ENCODE measurements at regions not wholly inside any gene's neighbourhood (a gene's known extent, or its start where the extent isn't known, plus 50 kb on each side); places are given as distances from the start of the nearest gene placed in this dataset.

DNA sequence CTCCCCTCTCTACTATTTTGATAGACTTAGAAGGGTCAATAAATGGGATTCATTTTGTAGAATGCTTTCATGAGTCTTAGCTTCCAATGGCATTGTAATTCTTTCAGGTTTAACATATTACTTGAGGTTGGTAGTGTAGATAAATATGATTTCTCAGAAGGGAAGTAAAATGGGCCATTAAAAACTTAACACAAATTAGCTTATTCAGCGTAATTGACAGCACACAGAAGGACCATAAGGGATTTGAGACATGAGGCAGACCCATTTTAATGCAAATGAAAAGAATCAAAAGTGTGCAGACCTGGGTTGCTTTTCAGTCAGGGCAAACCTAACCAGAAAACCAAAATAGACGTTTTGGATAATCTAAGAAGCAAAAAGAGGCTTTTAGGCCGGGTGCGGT is 156.6 kb upstream of the CNTNAP2 start:
- Mint-ChIP-seq H3K4me1 (no peaks in the 10 kb centered on the region), H3K36me3 (ENCODE audit: low read depth) (peaks cover 10% of the 10 kb centered on the region; the same call in 2 of the 3 replicates), H3K9me3 (peaks cover 78% of the 10 kb centered on the region), H3K4me3 (no peak overlapping the region), H3K27ac (no peak overlapping the region), H3K27me3 (ENCODE audit: insufficient read depth, low read depth, poor library complexity) (no peaks in the 10 kb centered on the region)
- ATAC-seq (no peak), DNase-seq (ENCODE audit: low spot score) (no peak)
- Histone ChIP-seq H3K4me1 (ENCODE audit: insufficient read depth) (no peaks in the 10 kb centered on the region), H3K4me2 (no peak overlapping the region), H3K4me3 (no peak overlapping the region), H3K27ac (ENCODE audit: low read depth) (no peak overlapping the region), H3K9me2 (ENCODE audit: insufficient read depth) (no peaks in the 10 kb centered on the region), H4K20me1 (replicated peaks; ENCODE audit: insufficient read depth) (no peaks in the 10 kb centered on the region), H3K27me3 (ENCODE audit: insufficient read depth) (no peaks in the 10 kb centered on the region), H3F3A (replicated peaks; ENCODE audit: low read depth) (no peaks in the 10 kb centered on the region), H2AFZ (no peak overlapping the region), H3K79me2 (replicated peaks; ENCODE audit: insufficient read depth) (no peaks in the 10 kb centered on the region), H3K36me3 (ENCODE audit: insufficient read depth) (peaks cover 4% of the 10 kb centered on the region; the same call in 1 of the 2 replicates)
- TF ChIP-seq EZH2phosphoT487 (IDR thresholded peaks at IDR 0.05; ENCODE audit: unreplicated experiment), result no peak
- TF ChIP-seq EZH2 (IDR thresholded peaks at IDR 0.05; ENCODE audit: low read depth, unreplicated experiment), result no peak

DNA sequence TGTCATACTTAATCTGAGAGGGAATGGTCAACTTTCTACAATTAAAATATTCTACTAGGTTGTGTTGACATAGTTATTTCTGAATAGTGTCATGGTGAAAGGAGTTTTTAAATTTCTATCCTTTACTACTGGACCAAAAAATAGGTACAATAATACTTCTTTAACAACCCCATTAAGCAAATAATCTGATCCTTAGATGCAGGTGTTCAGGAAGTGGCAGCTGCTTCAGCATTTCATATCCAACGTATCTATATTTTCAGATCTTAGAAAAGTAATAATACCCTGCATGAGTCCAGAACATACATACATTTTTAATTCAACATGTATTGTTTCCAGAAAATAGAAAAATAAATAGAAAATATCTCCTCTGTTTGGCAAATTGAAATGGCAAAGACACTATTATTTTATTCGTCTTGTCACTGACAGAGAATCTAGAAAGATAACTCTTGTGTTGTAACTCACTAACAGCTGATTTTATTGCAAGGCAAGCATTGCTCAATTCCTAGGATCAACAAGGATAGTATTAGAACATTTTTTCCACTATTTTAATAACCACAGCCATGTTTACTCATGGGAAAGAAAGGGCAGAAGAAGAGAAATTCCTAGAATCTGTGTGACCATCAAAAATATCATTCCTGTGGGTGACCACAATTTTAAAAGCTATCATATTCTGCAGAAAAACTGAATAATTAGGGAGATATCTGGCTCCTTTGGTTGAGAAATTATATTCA is 159.3 kb upstream of the CNTNAP2 start:
- Histone ChIP-seq H2AFZ (no peak overlapping the region), H3K9me2 (ENCODE audit: insufficient read depth) (no peaks in the 10 kb centered on the region), H3K36me3 (ENCODE audit: insufficient read depth) (peaks cover 4% of the 10 kb centered on the region; the same call in 1 of the 2 replicates), H3K79me2 (replicated peaks; ENCODE audit: insufficient read depth) (no peaks in the 10 kb centered on the region), H3K27me3 (ENCODE audit: insufficient read depth) (no peaks in the 10 kb centered on the region), H3F3A (replicated peaks; ENCODE audit: low read depth) (no peaks in the 10 kb centered on the region), H3K4me1 (ENCODE audit: insufficient read depth) (no peaks in the 10 kb centered on the region), H4K20me1 (replicated peaks; ENCODE audit: insufficient read depth) (no peaks in the 10 kb centered on the region), H3K4me2 (no peak overlapping the region), H3K27ac (ENCODE audit: low read depth) (no peak overlapping the region), H3K4me3 (no peak overlapping the region)
- Mint-ChIP-seq H3K4me1 (no peaks in the 10 kb centered on the region), H3K27me3 (ENCODE audit: insufficient read depth, low read depth, poor library complexity) (no peaks in the 10 kb centered on the region), H3K9me3 (peaks cover 65% of the 10 kb centered on the region), H3K4me3 (no peak overlapping the region), H3K36me3 (ENCODE audit: low read depth) (peaks cover 6% of the 10 kb centered on the region; the same call in 1 of the 3 replicates), H3K27ac (no peak overlapping the region)
- DNase-seq (ENCODE audit: low spot score) (no peak), ATAC-seq (no peak)
- TF ChIP-seq JUNB (IDR thresholded peaks at IDR 0.05; ENCODE audit: unreplicated experiment) (no peak), CREB1 (CRISPR knock-in tag; IDR thresholded peaks at IDR 0.05; ENCODE audit: low read depth) (no peak), ZNF114 (CRISPR knock-in tag; IDR thresholded peaks at IDR 0.05) (no peak), POLR2AphosphoS5 (IDR thresholded peaks at IDR 0.05; ENCODE audit: low read depth) (no peak), EZH2phosphoT487 (IDR thresholded peaks at IDR 0.05; ENCODE audit: unreplicated experiment) (no peak), EZH2 (IDR thresholded peaks at IDR 0.05; ENCODE audit: low read depth, unreplicated experiment) (no peak), NANOG (IDR thresholded peaks at IDR 0.05; ENCODE audit: borderline replicate concordance) (no peak), ZNF331 (CRISPR knock-in tag; IDR thresholded peaks at IDR 0.05; ENCODE audit: low read depth) (no peak), STAT1 (IDR thresholded peaks at IDR 0.05; ENCODE audit: unreplicated experiment) (no peak)
- TF ChIP-seq, protein P1, sequence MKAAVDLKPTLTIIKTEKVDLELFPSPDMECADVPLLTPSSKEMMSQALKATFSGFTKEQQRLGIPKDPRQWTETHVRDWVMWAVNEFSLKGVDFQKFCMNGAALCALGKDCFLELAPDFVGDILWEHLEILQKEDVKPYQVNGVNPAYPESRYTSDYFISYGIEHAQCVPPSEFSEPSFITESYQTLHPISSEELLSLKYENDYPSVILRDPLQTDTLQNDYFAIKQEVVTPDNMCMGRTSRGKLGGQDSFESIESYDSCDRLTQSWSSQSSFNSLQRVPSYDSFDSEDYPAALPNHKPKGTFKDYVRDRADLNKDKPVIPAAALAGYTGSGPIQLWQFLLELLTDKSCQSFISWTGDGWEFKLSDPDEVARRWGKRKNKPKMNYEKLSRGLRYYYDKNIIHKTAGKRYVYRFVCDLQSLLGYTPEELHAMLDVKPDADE (IDR thresholded peaks at IDR 0.05), result no peak
- TF ChIP-seq, protein P2, sequence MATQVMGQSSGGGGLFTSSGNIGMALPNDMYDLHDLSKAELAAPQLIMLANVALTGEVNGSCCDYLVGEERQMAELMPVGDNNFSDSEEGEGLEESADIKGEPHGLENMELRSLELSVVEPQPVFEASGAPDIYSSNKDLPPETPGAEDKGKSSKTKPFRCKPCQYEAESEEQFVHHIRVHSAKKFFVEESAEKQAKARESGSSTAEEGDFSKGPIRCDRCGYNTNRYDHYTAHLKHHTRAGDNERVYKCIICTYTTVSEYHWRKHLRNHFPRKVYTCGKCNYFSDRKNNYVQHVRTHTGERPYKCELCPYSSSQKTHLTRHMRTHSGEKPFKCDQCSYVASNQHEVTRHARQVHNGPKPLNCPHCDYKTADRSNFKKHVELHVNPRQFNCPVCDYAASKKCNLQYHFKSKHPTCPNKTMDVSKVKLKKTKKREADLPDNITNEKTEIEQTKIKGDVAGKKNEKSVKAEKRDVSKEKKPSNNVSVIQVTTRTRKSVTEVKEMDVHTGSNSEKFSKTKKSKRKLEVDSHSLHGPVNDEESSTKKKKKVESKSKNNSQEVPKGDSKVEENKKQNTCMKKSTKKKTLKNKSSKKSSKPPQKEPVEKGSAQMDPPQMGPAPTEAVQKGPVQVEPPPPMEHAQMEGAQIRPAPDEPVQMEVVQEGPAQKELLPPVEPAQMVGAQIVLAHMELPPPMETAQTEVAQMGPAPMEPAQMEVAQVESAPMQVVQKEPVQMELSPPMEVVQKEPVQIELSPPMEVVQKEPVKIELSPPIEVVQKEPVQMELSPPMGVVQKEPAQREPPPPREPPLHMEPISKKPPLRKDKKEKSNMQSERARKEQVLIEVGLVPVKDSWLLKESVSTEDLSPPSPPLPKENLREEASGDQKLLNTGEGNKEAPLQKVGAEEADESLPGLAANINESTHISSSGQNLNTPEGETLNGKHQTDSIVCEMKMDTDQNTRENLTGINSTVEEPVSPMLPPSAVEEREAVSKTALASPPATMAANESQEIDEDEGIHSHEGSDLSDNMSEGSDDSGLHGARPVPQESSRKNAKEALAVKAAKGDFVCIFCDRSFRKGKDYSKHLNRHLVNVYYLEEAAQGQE (IDR thresholded peaks at IDR 0.05; ENCODE audit: unreplicated experiment), result no peak
- TF ChIP-seq, protein P3, sequence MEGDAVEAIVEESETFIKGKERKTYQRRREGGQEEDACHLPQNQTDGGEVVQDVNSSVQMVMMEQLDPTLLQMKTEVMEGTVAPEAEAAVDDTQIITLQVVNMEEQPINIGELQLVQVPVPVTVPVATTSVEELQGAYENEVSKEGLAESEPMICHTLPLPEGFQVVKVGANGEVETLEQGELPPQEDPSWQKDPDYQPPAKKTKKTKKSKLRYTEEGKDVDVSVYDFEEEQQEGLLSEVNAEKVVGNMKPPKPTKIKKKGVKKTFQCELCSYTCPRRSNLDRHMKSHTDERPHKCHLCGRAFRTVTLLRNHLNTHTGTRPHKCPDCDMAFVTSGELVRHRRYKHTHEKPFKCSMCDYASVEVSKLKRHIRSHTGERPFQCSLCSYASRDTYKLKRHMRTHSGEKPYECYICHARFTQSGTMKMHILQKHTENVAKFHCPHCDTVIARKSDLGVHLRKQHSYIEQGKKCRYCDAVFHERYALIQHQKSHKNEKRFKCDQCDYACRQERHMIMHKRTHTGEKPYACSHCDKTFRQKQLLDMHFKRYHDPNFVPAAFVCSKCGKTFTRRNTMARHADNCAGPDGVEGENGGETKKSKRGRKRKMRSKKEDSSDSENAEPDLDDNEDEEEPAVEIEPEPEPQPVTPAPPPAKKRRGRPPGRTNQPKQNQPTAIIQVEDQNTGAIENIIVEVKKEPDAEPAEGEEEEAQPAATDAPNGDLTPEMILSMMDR (conservative IDR thresholded peaks at IDR 0.05; ENCODE audit: low read depth in 2 of 2), result no peak

Measured in GM23338 (cell line).